Tibial nerve (tissue), 4 donors: ENCODE measurements at regions not wholly inside any gene's neighbourhood (a gene's known extent, or its start where the extent isn't known, plus 50 kb on each side); places are given as distances from the start of the nearest gene placed in this dataset.

Experiments
- EP300 ChIP-seq, 2 donors: sonication (generic); formaldehyde crosslinking; IDR thresholded peaks; one replicate each; pipeline ENCODE4 v1.6.1; 2017; ENCODE audit warnings: antibody characterized with exemption in 2 of 2, mild to moderate bottlenecking in 1 of 2
- POLR2A ChIP-seq, 2 donors: fragments of 450-650 bp; IDR thresholded peaks; one replicate each; pipeline ENCODE4 v1.6.1; 2017; ENCODE audit warnings: antibody characterized with exemption in 2 of 2, mild to moderate bottlenecking in 2 of 2, moderate library complexity in 2 of 2
- TF ChIP-seq, protein P1 (sequence below), 5 experiments: fragments of 200-600 bp in 3 of 5; fragments of 450-650 bp in 2 of 5; sonication (generic) in 3 of 5; IDR thresholded peaks; one replicate each; pipeline ENCODE4 v1.5.1; 2016 to 2019; ENCODE audit warnings: antibody characterized with exemption in 5 of 5, mild to moderate bottlenecking in 3 of 5, moderate library complexity in 2 of 5

DNA sequence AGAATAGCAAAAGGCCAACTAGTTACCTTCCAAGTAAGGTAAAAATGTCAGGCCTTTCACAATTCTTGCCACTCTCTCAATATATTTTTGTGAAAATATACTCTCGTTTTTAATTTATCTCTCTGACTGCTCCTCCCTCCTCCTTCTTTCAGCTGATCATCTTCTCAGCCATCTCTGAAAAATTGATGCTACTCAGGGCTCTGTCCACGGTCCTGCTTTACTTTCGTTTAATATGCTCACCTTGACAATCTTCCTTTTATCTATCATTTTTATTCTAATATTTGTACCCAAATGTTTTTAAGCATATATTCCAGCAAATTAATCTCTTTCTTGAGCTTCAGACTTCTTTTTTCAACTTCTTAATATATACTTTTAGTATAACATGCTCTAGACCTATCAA lies 1362.1 kb downstream of the ROBO1 start:
- TF ChIP-seq, protein P1, sequence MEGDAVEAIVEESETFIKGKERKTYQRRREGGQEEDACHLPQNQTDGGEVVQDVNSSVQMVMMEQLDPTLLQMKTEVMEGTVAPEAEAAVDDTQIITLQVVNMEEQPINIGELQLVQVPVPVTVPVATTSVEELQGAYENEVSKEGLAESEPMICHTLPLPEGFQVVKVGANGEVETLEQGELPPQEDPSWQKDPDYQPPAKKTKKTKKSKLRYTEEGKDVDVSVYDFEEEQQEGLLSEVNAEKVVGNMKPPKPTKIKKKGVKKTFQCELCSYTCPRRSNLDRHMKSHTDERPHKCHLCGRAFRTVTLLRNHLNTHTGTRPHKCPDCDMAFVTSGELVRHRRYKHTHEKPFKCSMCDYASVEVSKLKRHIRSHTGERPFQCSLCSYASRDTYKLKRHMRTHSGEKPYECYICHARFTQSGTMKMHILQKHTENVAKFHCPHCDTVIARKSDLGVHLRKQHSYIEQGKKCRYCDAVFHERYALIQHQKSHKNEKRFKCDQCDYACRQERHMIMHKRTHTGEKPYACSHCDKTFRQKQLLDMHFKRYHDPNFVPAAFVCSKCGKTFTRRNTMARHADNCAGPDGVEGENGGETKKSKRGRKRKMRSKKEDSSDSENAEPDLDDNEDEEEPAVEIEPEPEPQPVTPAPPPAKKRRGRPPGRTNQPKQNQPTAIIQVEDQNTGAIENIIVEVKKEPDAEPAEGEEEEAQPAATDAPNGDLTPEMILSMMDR (IDR thresholded peaks at IDR 0.05): no peak
- TF ChIP-seq POLR2A (IDR thresholded peaks at IDR 0.05) (no peak), EP300 (IDR thresholded peaks at IDR 0.05) (no peak)
